AG20443 (cell line): ENCODE measurements at regions not wholly inside any gene's neighbourhood (a gene's known extent, or its start where the extent isn't known, plus 50 kb on each side); places are given as distances from the start of the nearest gene placed in this dataset.

ENCODE experiments used
- DNase-seq: peaks from one replicate; pipeline ENCODE4 v3.0.0; 2012; ENCODE audit warnings: low spot score, mixed read lengths

- no peak for DNase-seq
Measured at GRCh38 chr18:71008257-71008656, 719.4 kb downstream of the SOCS6 start.

GRCh38 chr18:71001597-71001996, 712.8 kb downstream of the SOCS6 start:
- DNase-seq: no peak

GRCh38 chr18:70998490-70998889, 709.6 kb downstream of the SOCS6 start:
- no peak for DNase-seq

GRCh38 chr18:70994116-70994515, 705.3 kb downstream of the SOCS6 start:
- no peak for DNase-seq

- DNase-seq: no peak
Measured at GRCh38 chr18:70991577-70991976, 702.7 kb downstream of the SOCS6 start.

- no peak for DNase-seq
Measured at GRCh38 chr18:70985948-70986347, 697.1 kb downstream of the SOCS6 start.

GRCh38 chr18:70982292-70982691, 693.4 kb downstream of the SOCS6 start:
- DNase-seq: no peak

GRCh38 chr18:70981400-70982140, 692.7 kb downstream of the SOCS6 start:
- DNase-seq: no peak

- DNase-seq: no peak
Measured at GRCh38 chr18:70973626-70974025, 684.8 kb downstream of the SOCS6 start.

GRCh38 chr18:70966419-70966818, 677.6 kb downstream of the SOCS6 start:
- DNase-seq: no peak

GRCh38 chr18:70961939-70962338, 673.1 kb downstream of the SOCS6 start:
- DNase-seq: no peak

GRCh38 chr18:70956554-70956953, 667.7 kb downstream of the SOCS6 start:
- DNase-seq: no peak

- no peak for DNase-seq
Measured at GRCh38 chr18:70936160-70936559, 647.3 kb downstream of the SOCS6 start.

- DNase-seq: no peak
Measured at GRCh38 chr18:70931942-70932814, 643.3 kb downstream of the SOCS6 start.

GRCh38 chr18:70920840-70921374, 632.1 kb downstream of the SOCS6 start:
- no peak for DNase-seq

- DNase-seq: no peak
Measured at GRCh38 chr18:70907673-70908072, 618.8 kb downstream of the SOCS6 start.

GRCh38 chr18:70892381-70892780, 603.5 kb downstream of the SOCS6 start:
- no peak for DNase-seq

GRCh38 chr18:70870292-70870691, 581.4 kb downstream of the SOCS6 start:
- DNase-seq: no peak

GRCh38 chr18:70848329-70848728, 559.5 kb downstream of the SOCS6 start:
- no peak for DNase-seq

GRCh38 chr18:70840649-70841048, 551.8 kb downstream of the SOCS6 start:
- DNase-seq: no peak

GRCh38 chr18:70827632-70828031, 538.8 kb downstream of the SOCS6 start:
- DNase-seq: no peak

GRCh38 chr18:70826571-70826970, 537.7 kb downstream of the SOCS6 start:
- no peak for DNase-seq

- no peak for DNase-seq
Measured at GRCh38 chr18:70822691-70823090, 533.8 kb downstream of the SOCS6 start.
